ENCODE measurements at regions not wholly inside any gene's neighbourhood (a gene's known extent, or its start where the extent isn't known, plus 50 kb on each side); places are given as distances from the start of the nearest gene placed in this dataset.

- no peak for TF ChIP-seq CTCF (IDR thresholded peaks at IDR 0.05)
- TF ChIP-seq SIN3A (IDR thresholded peaks at IDR 0.05; ENCODE audit: borderline replicate concordance, low read depth, low read length), result no peak
- TF ChIP-seq ELF1 (IDR thresholded peaks at IDR 0.05), result no peak
- TF ChIP-seq, protein P1, sequence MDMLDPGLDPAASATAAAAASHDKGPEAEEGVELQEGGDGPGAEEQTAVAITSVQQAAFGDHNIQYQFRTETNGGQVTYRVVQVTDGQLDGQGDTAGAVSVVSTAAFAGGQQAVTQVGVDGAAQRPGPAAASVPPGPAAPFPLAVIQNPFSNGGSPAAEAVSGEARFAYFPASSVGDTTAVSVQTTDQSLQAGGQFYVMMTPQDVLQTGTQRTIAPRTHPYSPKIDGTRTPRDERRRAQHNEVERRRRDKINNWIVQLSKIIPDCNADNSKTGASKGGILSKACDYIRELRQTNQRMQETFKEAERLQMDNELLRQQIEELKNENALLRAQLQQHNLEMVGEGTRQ (IDR thresholded peaks at IDR 0.05; ENCODE audit: borderline replicate concordance, low read depth, low read length), result no peak
- no peak for TF ChIP-seq EZH2phosphoT487 (IDR thresholded peaks at IDR 0.05; ENCODE audit: borderline replicate concordance, low read depth)
- TF ChIP-seq FOXM1 (IDR thresholded peaks at IDR 0.05; ENCODE audit: low read depth), result no peak
- no peak for TF ChIP-seq MEF2A (IDR thresholded peaks at IDR 0.05; ENCODE audit: borderline replicate concordance, low read depth)
These were observed 592.8 kb downstream of the TUSC7 start for GRCh38 chr3:117302428-117302827.
